HepG2 (cell line): ENCODE measurements at regions not wholly inside any gene's neighbourhood (a gene's known extent, or its start where the extent isn't known, plus 50 kb on each side); places are given as distances from the start of the nearest gene placed in this dataset.

ENCODE experiments used
- CTCF ChIP-seq: sonication (generic); formaldehyde crosslinking; IDR thresholded peaks from 2 replicates; pipeline ENCODE4 v1.5.0; 2020; ENCODE audit warnings: mild to moderate bottlenecking, missing genetic modification reagents, moderate library complexity
- DNMT3B ChIP-seq: conservative IDR thresholded peaks from 2 replicates; pipeline ENCODE4 v1.6.1; 2016; ENCODE audit warnings: missing biosample characterization, control low read depth
- GTF2F1 ChIP-seq: fragments of 150-350 bp; IDR thresholded peaks from 2 replicates; pipeline ENCODE4 v1.6.1; 2014; ENCODE audit warnings: low read length
- ZNF274 ChIP-seq: sonication (generic); formaldehyde crosslinking; IDR thresholded peaks from 2 replicates; pipeline ENCODE4 v1.5.1; 2020; ENCODE audit warnings: mild to moderate bottlenecking, missing genetic modification reagents
- TF ChIP-seq, protein P1 (sequence below): sonication (generic); formaldehyde crosslinking; IDR thresholded peaks from 2 replicates; pipeline ENCODE4 v1.4.0; 2020; ENCODE audit warnings: missing genetic modification reagents, mild to moderate bottlenecking, borderline replicate concordance
- TF ChIP-seq, protein P2 (sequence below), 2 experiments: IDR thresholded peaks; 2 replicates each; pipeline ENCODE4 v1.6.1; 2011 to 2012; ENCODE audit warnings: low read length in 2 of 2, borderline replicate concordance in 1 of 2, low read depth in 1 of 2, mild to moderate bottlenecking in 1 of 2, moderate library complexity in 1 of 2
- TF ChIP-seq, protein P3 (sequence below): sonication (generic); formaldehyde crosslinking; IDR thresholded peaks from 2 replicates; pipeline ENCODE4 v1.5.0; 2020; ENCODE audit warnings: missing genetic modification reagents

DNA sequence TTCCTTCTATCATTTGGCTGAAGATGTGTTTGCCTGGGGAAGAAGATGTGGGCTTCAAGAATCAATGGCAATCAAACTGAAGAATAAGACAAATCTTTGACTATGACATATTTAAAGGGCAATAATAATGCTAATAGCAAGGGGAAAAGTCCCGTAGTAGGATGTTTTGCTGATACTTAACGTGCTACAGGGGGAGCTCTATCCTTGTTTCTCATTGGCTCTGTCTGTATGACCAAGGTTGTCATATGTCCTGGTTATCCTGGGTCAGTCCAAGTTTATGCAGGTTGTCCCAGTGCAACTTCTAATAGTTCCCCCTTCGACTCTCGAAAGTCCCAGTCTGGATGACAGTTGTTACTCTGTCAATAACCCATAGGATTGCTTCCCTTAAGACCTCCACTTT is 321.3 kb downstream of the DHX35 start:
- no peak for TF ChIP-seq DNMT3B
- no peak for TF ChIP-seq GTF2F1
- TF ChIP-seq, protein P1, sequence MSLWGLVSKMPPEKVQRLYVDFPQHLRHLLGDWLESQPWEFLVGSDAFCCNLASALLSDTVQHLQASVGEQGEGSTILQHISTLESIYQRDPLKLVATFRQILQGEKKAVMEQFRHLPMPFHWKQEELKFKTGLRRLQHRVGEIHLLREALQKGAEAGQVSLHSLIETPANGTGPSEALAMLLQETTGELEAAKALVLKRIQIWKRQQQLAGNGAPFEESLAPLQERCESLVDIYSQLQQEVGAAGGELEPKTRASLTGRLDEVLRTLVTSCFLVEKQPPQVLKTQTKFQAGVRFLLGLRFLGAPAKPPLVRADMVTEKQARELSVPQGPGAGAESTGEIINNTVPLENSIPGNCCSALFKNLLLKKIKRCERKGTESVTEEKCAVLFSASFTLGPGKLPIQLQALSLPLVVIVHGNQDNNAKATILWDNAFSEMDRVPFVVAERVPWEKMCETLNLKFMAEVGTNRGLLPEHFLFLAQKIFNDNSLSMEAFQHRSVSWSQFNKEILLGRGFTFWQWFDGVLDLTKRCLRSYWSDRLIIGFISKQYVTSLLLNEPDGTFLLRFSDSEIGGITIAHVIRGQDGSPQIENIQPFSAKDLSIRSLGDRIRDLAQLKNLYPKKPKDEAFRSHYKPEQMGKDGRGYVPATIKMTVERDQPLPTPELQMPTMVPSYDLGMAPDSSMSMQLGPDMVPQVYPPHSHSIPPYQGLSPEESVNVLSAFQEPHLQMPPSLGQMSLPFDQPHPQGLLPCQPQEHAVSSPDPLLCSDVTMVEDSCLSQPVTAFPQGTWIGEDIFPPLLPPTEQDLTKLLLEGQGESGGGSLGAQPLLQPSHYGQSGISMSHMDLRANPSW (CRISPR knock-in tag) = no peak
- TF ChIP-seq, protein P2, sequence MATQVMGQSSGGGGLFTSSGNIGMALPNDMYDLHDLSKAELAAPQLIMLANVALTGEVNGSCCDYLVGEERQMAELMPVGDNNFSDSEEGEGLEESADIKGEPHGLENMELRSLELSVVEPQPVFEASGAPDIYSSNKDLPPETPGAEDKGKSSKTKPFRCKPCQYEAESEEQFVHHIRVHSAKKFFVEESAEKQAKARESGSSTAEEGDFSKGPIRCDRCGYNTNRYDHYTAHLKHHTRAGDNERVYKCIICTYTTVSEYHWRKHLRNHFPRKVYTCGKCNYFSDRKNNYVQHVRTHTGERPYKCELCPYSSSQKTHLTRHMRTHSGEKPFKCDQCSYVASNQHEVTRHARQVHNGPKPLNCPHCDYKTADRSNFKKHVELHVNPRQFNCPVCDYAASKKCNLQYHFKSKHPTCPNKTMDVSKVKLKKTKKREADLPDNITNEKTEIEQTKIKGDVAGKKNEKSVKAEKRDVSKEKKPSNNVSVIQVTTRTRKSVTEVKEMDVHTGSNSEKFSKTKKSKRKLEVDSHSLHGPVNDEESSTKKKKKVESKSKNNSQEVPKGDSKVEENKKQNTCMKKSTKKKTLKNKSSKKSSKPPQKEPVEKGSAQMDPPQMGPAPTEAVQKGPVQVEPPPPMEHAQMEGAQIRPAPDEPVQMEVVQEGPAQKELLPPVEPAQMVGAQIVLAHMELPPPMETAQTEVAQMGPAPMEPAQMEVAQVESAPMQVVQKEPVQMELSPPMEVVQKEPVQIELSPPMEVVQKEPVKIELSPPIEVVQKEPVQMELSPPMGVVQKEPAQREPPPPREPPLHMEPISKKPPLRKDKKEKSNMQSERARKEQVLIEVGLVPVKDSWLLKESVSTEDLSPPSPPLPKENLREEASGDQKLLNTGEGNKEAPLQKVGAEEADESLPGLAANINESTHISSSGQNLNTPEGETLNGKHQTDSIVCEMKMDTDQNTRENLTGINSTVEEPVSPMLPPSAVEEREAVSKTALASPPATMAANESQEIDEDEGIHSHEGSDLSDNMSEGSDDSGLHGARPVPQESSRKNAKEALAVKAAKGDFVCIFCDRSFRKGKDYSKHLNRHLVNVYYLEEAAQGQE (IDR thresholded peaks at IDR 0.05; ENCODE audit: borderline replicate concordance in 1 of 2, low read depth in 1 of 2, low read length in 2 of 2) = no peak
- no peak for TF ChIP-seq ZNF274 (CRISPR knock-in tag)
- no peak for TF ChIP-seq CTCF (CRISPR knock-in tag)
- TF ChIP-seq, protein P3, sequence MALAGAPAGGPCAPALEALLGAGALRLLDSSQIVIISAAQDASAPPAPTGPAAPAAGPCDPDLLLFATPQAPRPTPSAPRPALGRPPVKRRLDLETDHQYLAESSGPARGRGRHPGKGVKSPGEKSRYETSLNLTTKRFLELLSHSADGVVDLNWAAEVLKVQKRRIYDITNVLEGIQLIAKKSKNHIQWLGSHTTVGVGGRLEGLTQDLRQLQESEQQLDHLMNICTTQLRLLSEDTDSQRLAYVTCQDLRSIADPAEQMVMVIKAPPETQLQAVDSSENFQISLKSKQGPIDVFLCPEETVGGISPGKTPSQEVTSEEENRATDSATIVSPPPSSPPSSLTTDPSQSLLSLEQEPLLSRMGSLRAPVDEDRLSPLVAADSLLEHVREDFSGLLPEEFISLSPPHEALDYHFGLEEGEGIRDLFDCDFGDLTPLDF (CRISPR knock-in tag) = no peak
